Brain microvascular endothelial cell (primary cell): ENCODE measurements at regions not wholly inside any gene's neighbourhood (a gene's known extent, or its start where the extent isn't known, plus 50 kb on each side); places are given as distances from the start of the nearest gene placed in this dataset.

Experiments used
- DNase-seq: peaks from one replicate; pipeline ENCODE4 v3.0.0-alpha.2; 2020
- H3K27ac ChIP-seq: fragments of 250-450 bp; sonication (Bioruptor Pico); 2 replicates; pipeline ENCODE4 v1.5.1; 2020; ENCODE audit warnings: mild to moderate bottlenecking, moderate library complexity
- H3K27me3 ChIP-seq: fragments of 250-450 bp; sonication (Bioruptor Pico); replicated peaks from 2 replicates; pipeline ENCODE4 v1.5.1; 2020; ENCODE audit warnings: mild to moderate bottlenecking
- H3K36me3 ChIP-seq: fragments of 250-450 bp; sonication (Bioruptor Pico); replicated peaks from 2 replicates; pipeline ENCODE4 v1.5.1; 2020; ENCODE audit warnings: mild to moderate bottlenecking
- H3K4me3 ChIP-seq: 2 replicates; pipeline ENCODE4 v1.5.1; 2011; ENCODE audit warnings: low read depth, mild to moderate bottlenecking, control low read depth, low read length, moderate library complexity
- in situ Hi-C: cut with HindIII; loops from 2 replicates; pipeline ENCODE4 v1.10.0; 2017; ENCODE audit warnings: low sequenced_read_pairs, low pct_ligation_motif_present
- TF ChIP-seq, protein P1 (sequence below): IDR thresholded peaks from 2 replicates; pipeline ENCODE4 v1.5.1; 2011; ENCODE audit warnings: low read depth, mild to moderate bottlenecking, moderate library complexity, low read length, control low read depth, inconsistent platforms; ENCODE audit errors: missing control alignments

DNA sequence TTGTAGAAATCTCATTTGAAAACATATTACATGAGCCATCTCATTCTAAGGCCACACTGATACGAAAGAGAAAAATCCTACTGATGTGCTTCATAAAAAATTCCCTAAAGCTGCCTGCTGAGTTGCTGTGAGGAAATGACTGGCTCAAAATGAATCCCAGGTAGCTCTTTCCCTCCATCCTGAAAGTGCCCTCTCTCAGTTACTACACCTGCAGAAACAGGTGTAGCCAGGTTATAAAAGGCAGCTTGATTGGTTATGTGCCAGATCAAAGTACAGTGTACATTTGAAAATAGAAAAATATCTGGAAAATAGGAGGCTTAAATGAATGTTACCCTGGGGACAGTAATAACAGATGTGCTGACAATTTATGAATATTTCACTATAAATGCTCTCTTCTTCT, 833.4 kb upstream of the ADGRL4 start:
- H3K36me3 ChIP-seq, result no peaks in the 10 kb centered on the region
- H3K27me3 ChIP-seq, result no peaks in the 10 kb centered on the region
- no peak overlapping the region for H3K27ac ChIP-seq
- DNase-seq, result no peak
- in situ Hi-C loops, result no loop called here
- H3K4me3 ChIP-seq, result no peak overlapping the region
- TF ChIP-seq, protein P1, sequence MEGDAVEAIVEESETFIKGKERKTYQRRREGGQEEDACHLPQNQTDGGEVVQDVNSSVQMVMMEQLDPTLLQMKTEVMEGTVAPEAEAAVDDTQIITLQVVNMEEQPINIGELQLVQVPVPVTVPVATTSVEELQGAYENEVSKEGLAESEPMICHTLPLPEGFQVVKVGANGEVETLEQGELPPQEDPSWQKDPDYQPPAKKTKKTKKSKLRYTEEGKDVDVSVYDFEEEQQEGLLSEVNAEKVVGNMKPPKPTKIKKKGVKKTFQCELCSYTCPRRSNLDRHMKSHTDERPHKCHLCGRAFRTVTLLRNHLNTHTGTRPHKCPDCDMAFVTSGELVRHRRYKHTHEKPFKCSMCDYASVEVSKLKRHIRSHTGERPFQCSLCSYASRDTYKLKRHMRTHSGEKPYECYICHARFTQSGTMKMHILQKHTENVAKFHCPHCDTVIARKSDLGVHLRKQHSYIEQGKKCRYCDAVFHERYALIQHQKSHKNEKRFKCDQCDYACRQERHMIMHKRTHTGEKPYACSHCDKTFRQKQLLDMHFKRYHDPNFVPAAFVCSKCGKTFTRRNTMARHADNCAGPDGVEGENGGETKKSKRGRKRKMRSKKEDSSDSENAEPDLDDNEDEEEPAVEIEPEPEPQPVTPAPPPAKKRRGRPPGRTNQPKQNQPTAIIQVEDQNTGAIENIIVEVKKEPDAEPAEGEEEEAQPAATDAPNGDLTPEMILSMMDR, result no peak

GRCh38 chr1:79827446-79827845, 820.9 kb upstream of the ADGRL4 start:
- TF ChIP-seq, protein P1, result no peak
- Histone ChIP-seq H3K36me3 (no peaks in the 10 kb centered on the region), H3K4me3 (no peak overlapping the region), H3K27ac (no peak overlapping the region), H3K27me3 (no peaks in the 10 kb centered on the region)
- in situ Hi-C loops, result no loop called here
- no peak for DNase-seq

DNA sequence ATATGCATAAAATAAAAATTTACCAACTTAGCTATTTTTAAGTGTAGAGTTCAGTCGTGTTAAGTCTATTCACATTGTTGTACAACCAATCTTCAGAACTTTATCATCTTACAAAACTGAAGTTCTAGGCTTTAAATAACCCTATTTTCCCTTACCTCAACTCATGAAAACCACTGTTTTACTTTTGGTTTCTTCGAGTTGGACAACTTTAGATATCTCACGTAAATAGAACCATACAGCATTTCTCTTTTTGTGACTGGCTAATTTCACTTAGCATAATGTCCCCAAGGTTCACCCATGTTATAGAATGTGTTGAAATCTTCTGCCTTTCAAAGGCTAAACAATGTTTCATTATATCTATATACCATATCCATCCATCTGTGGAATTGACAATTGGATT, 819.0 kb upstream of the ADGRL4 start:
- H3K27me3 ChIP-seq, result no peaks in the 10 kb centered on the region
- H3K4me3 ChIP-seq, result no peak overlapping the region
- H3K27ac ChIP-seq, result no peak overlapping the region
- DNase-seq, result no peak
- in situ Hi-C loops, result no loop called here
- TF ChIP-seq, protein P1, result no peak
- H3K36me3 ChIP-seq, result no peaks in the 10 kb centered on the region

GRCh38 chr1:79822053-79822452, 815.5 kb upstream of the ADGRL4 start:
- Histone ChIP-seq H3K36me3 (no peaks in the 10 kb centered on the region), H3K4me3 (no peak overlapping the region), H3K27me3 (no peaks in the 10 kb centered on the region), H3K27ac (no peak overlapping the region)
- TF ChIP-seq, protein P1, result no peak
- no peak for DNase-seq
- in situ Hi-C loops, result no loop called here

DNA sequence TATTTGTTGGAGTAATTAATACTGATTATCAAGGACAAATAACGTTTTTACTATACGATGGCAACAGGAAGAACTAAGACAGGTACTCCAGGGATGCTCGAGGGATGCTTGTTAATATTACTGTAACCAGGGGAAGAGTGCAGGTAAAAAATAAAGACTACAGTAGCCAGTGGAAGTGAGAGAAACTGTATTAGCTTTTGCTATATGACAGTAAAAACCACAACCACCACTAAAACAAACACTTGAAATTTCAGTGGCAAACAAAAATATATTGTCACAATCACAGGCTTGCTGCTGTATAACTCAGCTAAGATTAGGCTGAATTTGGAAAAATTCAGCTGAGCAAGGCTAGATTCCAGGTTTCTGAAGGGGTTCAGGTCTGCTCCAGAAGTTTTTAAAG, 812.6 kb upstream of the ADGRL4 start:
- Histone ChIP-seq H3K36me3 (no peaks in the 10 kb centered on the region), H3K4me3 (no peak overlapping the region), H3K27ac (no peak overlapping the region), H3K27me3 (no peaks in the 10 kb centered on the region)
- DNase-seq, result no peak
- TF ChIP-seq, protein P1, result no peak
- in situ Hi-C loops, result no loop called here

GRCh38 chr1:79817031-79817560, 810.6 kb upstream of the ADGRL4 start:
- H3K27me3 ChIP-seq, result no peaks in the 10 kb centered on the region
- H3K4me3 ChIP-seq, result no peak overlapping the region
- H3K27ac ChIP-seq, result no peak overlapping the region
- TF ChIP-seq, protein P1, result no peak
- no peak for DNase-seq
- in situ Hi-C loops, result no loop called here
- H3K36me3 ChIP-seq, result no peaks in the 10 kb centered on the region
